Trophoblast cell (in vitro differentiated cells and primary cell): ENCODE measurements at regions not wholly inside any gene's neighbourhood (a gene's known extent, or its start where the extent isn't known, plus 50 kb on each side); places are given as distances from the start of the nearest gene placed in this dataset.

Experiments used
- DNase-seq, 2 donors: peaks; one replicate each; pipeline ENCODE4 v3.0.0-alpha.2; 2016
- H2AFZ ChIP-seq: 2 replicates; pipeline ENCODE4 v1.6.1; 2013; ENCODE audit warnings: low read length, moderate library complexity, mild to moderate bottlenecking; ENCODE audit not compliant: insufficient read depth, poor library complexity
- H2AK5ac ChIP-seq: 2 replicates; pipeline ENCODE4 v1.6.1; 2013; ENCODE audit warnings: mild to moderate bottlenecking, low read length
- H2BK120ac ChIP-seq: 2 replicates; pipeline ENCODE4 v1.6.1; 2013; ENCODE audit warnings: low read length, mild to moderate bottlenecking, moderate library complexity; ENCODE audit not compliant: insufficient read depth, poor library complexity
- H2BK12ac ChIP-seq: 2 replicates; pipeline ENCODE4 v1.6.1; 2013; ENCODE audit warnings: mild to moderate bottlenecking, low read length, moderate library complexity
- H2BK5ac ChIP-seq: 2 replicates; pipeline ENCODE4 v1.6.1; 2013; ENCODE audit warnings: low read length, low read depth, moderate library complexity, mild to moderate bottlenecking; ENCODE audit not compliant: poor library complexity
- H3K14ac ChIP-seq: 2 replicates; pipeline ENCODE4 v1.6.1; 2013; ENCODE audit warnings: mild to moderate bottlenecking, low read length
- H3K18ac ChIP-seq: 2 replicates; pipeline ENCODE4 v1.6.1; 2013; ENCODE audit warnings: mild to moderate bottlenecking, low read length
- H3K23ac ChIP-seq: 2 replicates; pipeline ENCODE4 v1.6.1; 2013; ENCODE audit warnings: low read length
- H3K27ac ChIP-seq: 2 replicates; pipeline ENCODE4 v1.5.1; 2013; ENCODE audit warnings: low read depth, mild to moderate bottlenecking, inconsistent platforms, low read length, moderate library complexity
- H3K27me3 ChIP-seq: 2 replicates; pipeline ENCODE4 v1.6.1; 2013; ENCODE audit warnings: inconsistent platforms, mild to moderate bottlenecking, low read length, moderate library complexity; ENCODE audit not compliant: insufficient read depth
- H3K36me3 ChIP-seq, 2 experiments: 1 replicate in 1 of 2; 2 replicates in 1 of 2; pipeline ENCODE4 v1.6.1; 2013; ENCODE audit warnings: low read length in 2 of 2, mild to moderate bottlenecking in 2 of 2, moderate library complexity in 1 of 2; ENCODE audit not compliant: insufficient read depth in 2 of 2, control insufficient read depth in 1 of 2
- H3K4ac ChIP-seq: 2 replicates; pipeline ENCODE4 v1.6.1; 2013; ENCODE audit warnings: low read depth, mild to moderate bottlenecking, low read length, moderate library complexity
- H3K4me1 ChIP-seq, 2 experiments: 1 replicate in 1 of 2; 2 replicates in 1 of 2; pipeline ENCODE4 v1.6.1; 2013; ENCODE audit warnings: low read length in 2 of 2, mild to moderate bottlenecking in 2 of 2, moderate library complexity in 1 of 2; ENCODE audit not compliant: insufficient read depth in 2 of 2, control insufficient read depth in 1 of 2
- H3K4me2 ChIP-seq: 2 replicates; pipeline ENCODE4 v1.6.1; 2013; ENCODE audit warnings: inconsistent platforms, mild to moderate bottlenecking, low read length, moderate library complexity
- H3K4me3 ChIP-seq: 2 replicates; pipeline ENCODE4 v1.5.1; 2013; ENCODE audit warnings: mild to moderate bottlenecking, low read depth, low read length, inconsistent platforms
- H3K79me1 ChIP-seq: one replicate; pipeline ENCODE4 v1.6.1; 2013; ENCODE audit warnings: low read length
- H3K79me2 ChIP-seq: 2 replicates; pipeline ENCODE4 v1.6.1; 2013; ENCODE audit warnings: low read length, mild to moderate bottlenecking; ENCODE audit not compliant: control insufficient read depth, insufficient read depth, poor library complexity
- H3K9ac ChIP-seq: 2 replicates; pipeline ENCODE4 v1.6.1; 2013; ENCODE audit warnings: mild to moderate bottlenecking, low read length
- H3K9me3 ChIP-seq: 2 replicates; pipeline ENCODE4 v1.6.1; 2013; ENCODE audit warnings: low read depth, mild to moderate bottlenecking, control low read depth, inconsistent platforms, low read length; ENCODE audit not compliant: insufficient read depth
- H4K12ac ChIP-seq: 2 replicates; pipeline ENCODE4 v1.6.1; 2013; ENCODE audit warnings: low read depth, mild to moderate bottlenecking, low read length, moderate library complexity
- H4K8ac ChIP-seq: 2 replicates; pipeline ENCODE4 v1.6.1; 2013; ENCODE audit warnings: low read depth, mild to moderate bottlenecking, low read length, moderate library complexity
- H4K91ac ChIP-seq: one replicate; pipeline ENCODE4 v1.6.1; 2013; ENCODE audit warnings: low read depth, mild to moderate bottlenecking, low read length, moderate library complexity
- WGBS: extraction: QIAGEN DNeasy Blood & Tissue Kit; methylation state at CpG from one replicate; pipeline ENCODE4 v1.1.7; 2013; ENCODE audit warnings: missing lambda C conversion rate; ENCODE audit not compliant: insufficient read length, insufficient coverage; ENCODE audit errors: extremely low coverage; 5-methylcytosine and 5-hydroxymethylcytosine counted together

DNA sequence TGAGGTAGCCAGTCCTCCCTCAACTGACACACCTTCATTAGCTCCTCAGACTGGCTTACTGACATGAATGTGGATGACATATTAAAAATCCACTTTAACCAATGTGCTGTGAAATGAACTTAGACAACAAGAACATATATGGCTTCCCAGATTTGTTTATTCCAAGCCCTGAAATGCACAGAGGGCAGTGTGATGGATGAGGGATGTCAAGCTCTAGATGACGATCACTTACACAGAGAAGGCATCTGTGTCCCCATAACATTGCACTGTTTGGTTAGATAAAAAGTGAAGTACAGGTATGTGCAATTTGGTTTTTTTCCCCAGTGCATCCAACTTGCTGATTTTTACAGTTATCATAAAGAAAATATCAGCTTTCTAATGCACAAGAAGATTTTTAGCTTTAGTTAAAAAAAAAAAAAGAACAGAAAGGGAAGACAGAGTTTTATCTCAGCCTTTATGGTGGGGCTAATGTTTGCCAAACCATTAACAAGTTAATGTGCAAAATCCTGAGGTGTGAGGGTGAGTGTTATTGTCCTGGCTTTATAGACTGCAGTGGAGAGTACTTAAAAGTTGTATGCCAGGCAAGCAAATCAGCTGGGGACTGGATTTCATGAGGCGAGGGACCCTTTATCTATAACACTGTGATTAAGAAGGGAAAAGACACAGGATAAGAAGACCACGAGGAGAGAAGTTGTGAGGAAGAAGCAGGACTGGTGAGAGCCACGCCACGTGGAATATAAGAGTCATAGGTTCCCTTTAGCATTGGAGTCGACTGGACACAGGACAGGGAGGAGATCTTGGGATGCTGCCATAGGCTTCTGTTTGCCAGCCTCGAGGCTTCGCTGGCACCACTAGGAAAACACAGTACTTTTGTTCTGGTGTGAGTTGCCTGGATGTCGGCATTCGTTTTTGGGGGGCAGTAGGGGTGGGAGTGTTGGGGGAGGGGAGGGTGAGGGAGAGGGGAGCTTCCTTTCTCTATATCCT lies 90.0 kb upstream of the BACH2 start:
- Histone ChIP-seq H3K23ac (no peak overlapping the region), H3K4me1 (no peaks in the 10 kb centered on the region), H3K9me3 (no peaks in the 10 kb centered on the region), H3K27me3 (no peaks in the 10 kb centered on the region), H4K8ac (no peak overlapping the region), H3K4me3 (no peak overlapping the region), H4K91ac (no peak overlapping the region), H3K79me1 (no peaks in the 10 kb centered on the region), H3K9ac (no peak overlapping the region), H3K14ac (no peak overlapping the region), H3K4ac (no peak overlapping the region), H2BK12ac (no peak overlapping the region), H2BK120ac (no peak overlapping the region), H2AK5ac (no peak overlapping the region), H3K4me2 (no peak overlapping the region), H3K36me3 (no peaks in the 10 kb centered on the region), H3K27ac (no peak overlapping the region), H2BK5ac (no peak overlapping the region), H3K18ac (no peak overlapping the region), H2AFZ (no peak overlapping the region), H3K79me2 (no peaks in the 10 kb centered on the region), H4K12ac (no peak overlapping the region)
- no CpG with 5 or more reads among the region's 10 CpGs for WGBS
- no peak for DNase-seq

GRCh38 chr6:90385759-90386313 lies 89.2 kb upstream of the BACH2 start:
- no peak overlapping the region for H2BK120ac ChIP-seq
- no CpG with 5 or more reads among the region's 1 CpG for WGBS
- DNase-seq = no peak

DNA sequence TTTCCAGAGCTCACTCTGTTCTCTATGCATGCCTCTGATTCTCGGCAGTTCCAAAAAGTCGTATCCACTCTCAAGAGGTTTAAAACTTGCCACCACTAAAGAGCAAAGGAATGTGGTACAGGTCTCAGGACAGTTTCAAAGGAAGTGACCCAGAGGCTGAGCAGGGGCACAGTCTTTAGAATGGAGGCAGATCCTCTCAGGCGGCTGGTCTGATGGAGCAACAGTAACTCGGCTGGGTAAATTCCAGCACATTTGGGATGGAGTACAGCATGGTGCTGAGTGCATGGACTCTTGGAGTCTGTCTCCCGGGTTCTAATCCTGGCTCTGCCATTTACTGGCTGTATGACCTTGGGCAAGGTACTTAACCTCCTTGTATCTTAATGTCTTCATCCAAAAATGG lies 88.1 kb upstream of the BACH2 start:
- no peak overlapping the region for H4K8ac ChIP-seq
- H2AFZ ChIP-seq = no peak overlapping the region
- no peaks in the 10 kb centered on the region for H3K36me3 ChIP-seq
- no peak overlapping the region for H2BK120ac ChIP-seq
- H3K27ac ChIP-seq = no peak overlapping the region
- no peaks in the 10 kb centered on the region for H3K9me3 ChIP-seq
- H3K14ac ChIP-seq = no peak overlapping the region
- no peak overlapping the region for H2BK5ac ChIP-seq
- no peak overlapping the region for H4K12ac ChIP-seq
- no peak overlapping the region for H3K23ac ChIP-seq
- H3K79me1 ChIP-seq = no peaks in the 10 kb centered on the region
- no peak overlapping the region for H3K9ac ChIP-seq
- H3K4me2 ChIP-seq = no peak overlapping the region
- H4K91ac ChIP-seq = no peak overlapping the region
- H3K79me2 ChIP-seq = no peaks in the 10 kb centered on the region
- no peak for DNase-seq
- no peaks in the 10 kb centered on the region for H3K4me1 ChIP-seq
- no peak overlapping the region for H3K4me3 ChIP-seq
- no peak overlapping the region for H2BK12ac ChIP-seq
- H3K18ac ChIP-seq = no peak overlapping the region
- no peaks in the 10 kb centered on the region for H3K27me3 ChIP-seq
- no peak overlapping the region for H2AK5ac ChIP-seq
- H3K4ac ChIP-seq = no peak overlapping the region
- no CpG with 5 or more reads among the region's 5 CpGs for WGBS

More at GRCh38 chr6:90385759-90386313, 89.2 kb upstream of the BACH2 start:
- no peak overlapping the region for H3K4me2 ChIP-seq
- no peak overlapping the region for H3K18ac ChIP-seq
- no peak overlapping the region for H3K4ac ChIP-seq
- no peak overlapping the region for H2AFZ ChIP-seq
- no peak overlapping the region for H3K27ac ChIP-seq
- no peaks in the 10 kb centered on the region for H3K9me3 ChIP-seq
- H3K14ac ChIP-seq = no peak overlapping the region
- no peak overlapping the region for H3K9ac ChIP-seq
- no peaks in the 10 kb centered on the region for H3K79me2 ChIP-seq
- H2AK5ac ChIP-seq = no peak overlapping the region
- no peak overlapping the region for H4K12ac ChIP-seq
- no peaks in the 10 kb centered on the region for H3K79me1 ChIP-seq
- H3K23ac ChIP-seq = no peak overlapping the region
- no peak overlapping the region for H2BK12ac ChIP-seq
- H3K4me3 ChIP-seq = no peak overlapping the region
- no peaks in the 10 kb centered on the region for H3K4me1 ChIP-seq
- no peak overlapping the region for H4K91ac ChIP-seq
- no peaks in the 10 kb centered on the region for H3K27me3 ChIP-seq
- no peak overlapping the region for H2BK5ac ChIP-seq
- H4K8ac ChIP-seq = no peak overlapping the region
- H3K36me3 ChIP-seq = no peaks in the 10 kb centered on the region

DNA sequence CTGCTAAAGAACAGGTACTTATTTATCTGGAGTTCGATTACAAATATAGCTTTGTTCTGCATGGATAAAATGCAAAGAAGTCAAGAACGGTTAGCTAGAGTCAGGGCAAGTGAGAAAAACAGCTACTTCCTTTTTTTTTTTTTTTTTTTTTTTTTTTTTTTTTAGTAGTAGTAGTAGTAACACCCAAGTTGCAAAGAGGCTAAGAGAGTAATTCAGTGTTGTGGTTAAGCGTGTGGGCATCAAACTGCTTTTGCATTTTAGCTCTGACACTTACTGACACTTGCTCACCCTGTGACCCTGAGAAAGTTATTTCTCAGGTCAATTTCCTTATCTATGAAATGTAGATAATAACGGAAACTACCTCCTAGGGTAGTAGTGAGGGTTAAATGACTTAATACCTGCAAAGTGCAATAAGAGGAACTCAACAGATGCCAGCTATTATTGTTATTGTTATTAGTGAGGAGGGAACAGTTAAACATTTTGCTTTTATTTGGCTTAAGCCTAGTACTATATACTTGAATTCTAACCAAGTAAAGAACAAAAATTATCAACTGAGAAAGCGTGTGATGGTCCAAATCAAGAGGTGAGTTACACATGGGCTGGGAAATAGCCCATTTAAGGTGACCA lies 86.7 kb upstream of the BACH2 start:
- DNase-seq = no peak

More for the DNA sequence above, 86.7 kb upstream of the BACH2 start:
- Histone ChIP-seq H3K9ac (no peak overlapping the region), H3K79me2 (no peaks in the 10 kb centered on the region), H2BK5ac (no peak overlapping the region), H4K91ac (no peak overlapping the region), H2BK120ac (no peak overlapping the region), H3K4me3 (no peak overlapping the region), H3K79me1 (no peaks in the 10 kb centered on the region), H3K27ac (no peak overlapping the region), H4K12ac (no peak overlapping the region), H3K23ac (no peak overlapping the region), H2BK12ac (no peak overlapping the region), H3K4ac (no peak overlapping the region), H3K18ac (no peak overlapping the region), H3K4me1 (no peaks in the 10 kb centered on the region), H2AK5ac (no peak overlapping the region), H3K14ac (no peak overlapping the region), H4K8ac (no peak overlapping the region), H3K9me3 (no peaks in the 10 kb centered on the region), H3K27me3 (no peaks in the 10 kb centered on the region), H3K36me3 (no peaks in the 10 kb centered on the region), H3K4me2 (no peak overlapping the region), H2AFZ (no peak overlapping the region)
- WGBS = no CpG with 5 or more reads among the region's 5 CpGs
